H1 (cell line): ENCODE measurements at regions not wholly inside any gene's neighbourhood (a gene's known extent, or its start where the extent isn't known, plus 50 kb on each side); places are given as distances from the start of the nearest gene placed in this dataset.

Experiments
- CTCF ChIA-PET: fragments of 300-600 bp; sonication (Branson Sonifier 250); formaldehyde crosslinking; loops from one replicate; lab custom pipeline; 2021; ENCODE audit not compliant: partially characterized antibody; lab: Charles Lee
- POLR2A ChIA-PET: fragments of 300-600 bp; sonication (Branson Sonifier 250); formaldehyde crosslinking; loops from one replicate; lab custom pipeline; 2021; ENCODE audit warnings: inconsistent platforms; ENCODE audit not compliant: partially characterized antibody; lab: Charles Lee
- DNase-seq, 2 experiments: peaks; one replicate each; pipeline versions ENCODE4 v3.0.0 to v3.0.0-alpha.2; 2010 to 2022; ENCODE audit warnings: low spot score in 2 of 2, low read depth in 1 of 2, mixed read lengths in 1 of 2
- FAIRE-seq: peaks from 2 replicates; lab custom pipeline; 2011; peaks lifted over from hg19 to GRCh38; lab: Jason Lieb, UNC
- H2AFZ ChIP-seq: 2 replicates; pipeline ENCODE4 v1.8.1; 2012; ENCODE audit warnings: low read length, inconsistent platforms
- H2AK5ac ChIP-seq: 2 replicates; pipeline ENCODE4 v1.6.1; 2013; ENCODE audit warnings: low read depth, low read length
- H2BK120ac ChIP-seq: replicated peaks from 2 replicates; pipeline ENCODE3; 2013; ENCODE audit warnings: low read depth, low read length, inconsistent platforms
- H2BK12ac ChIP-seq: 2 replicates; pipeline ENCODE4 v1.6.1; 2013; ENCODE audit warnings: low read depth, low read length
- H2BK15ac ChIP-seq: 2 replicates; pipeline ENCODE4 v1.6.1; 2013; ENCODE audit warnings: low read length
- H2BK20ac ChIP-seq: 2 replicates; pipeline ENCODE4 v1.6.1; 2013; ENCODE audit warnings: low read length
- H2BK5ac ChIP-seq: 2 replicates; pipeline ENCODE4 v1.6.1; 2013; ENCODE audit warnings: low read depth, low read length
- H3K14ac ChIP-seq: 2 replicates; pipeline ENCODE4 v1.6.1; 2013; ENCODE audit warnings: inconsistent platforms; ENCODE audit not compliant: insufficient read length
- H3K18ac ChIP-seq: 2 replicates; pipeline ENCODE4 v1.6.1; 2013; ENCODE audit warnings: low read length; ENCODE audit errors: extremely low read depth
- H3K23ac ChIP-seq: 2 replicates; pipeline ENCODE4 v1.6.1; 2013; ENCODE audit warnings: inconsistent platforms; ENCODE audit not compliant: insufficient read length
- H3K23me2 ChIP-seq: 2 replicates; pipeline ENCODE4 v1.6.1; 2013; ENCODE audit warnings: low read depth, low read length
- H3K27ac ChIP-seq: 2 replicates; pipeline ENCODE4 v1.6.1; 2011; ENCODE audit warnings: low read depth, low read length, inconsistent platforms
- H3K27me3 ChIP-seq, 4 experiments: replicated peaks in 1 of 4; 1 replicate in 1 of 4; 2 replicates in 3 of 4; pipeline versions ENCODE4 v1.6.1 to v1.8.1; 2011 to 2013; ENCODE audit warnings: low read length in 3 of 4, mild to moderate bottlenecking in 3 of 4, inconsistent platforms in 2 of 4, mixed read lengths in 2 of 4, moderate library complexity in 1 of 4; ENCODE audit not compliant: control insufficient read depth in 3 of 4, insufficient read depth in 3 of 4; ENCODE audit errors: extremely low read depth in 1 of 4
- H3K36me3 ChIP-seq, 4 experiments: 2 replicates each; pipeline versions ENCODE4 v1.6.1 to v1.8.1; 2011 to 2013; ENCODE audit warnings: mild to moderate bottlenecking in 4 of 4, low read length in 3 of 4, moderate library complexity in 2 of 4, control low read depth in 1 of 4, inconsistent platforms in 1 of 4; ENCODE audit not compliant: insufficient read depth in 4 of 4, control insufficient read depth in 2 of 4
- H3K4ac ChIP-seq: replicated peaks from 2 replicates; pipeline ENCODE3; 2013; ENCODE audit warnings: low read length, low read depth, mixed read lengths, inconsistent platforms; ENCODE audit not compliant: insufficient read length
- H3K4me1 ChIP-seq, 4 experiments: replicated peaks in 1 of 4; 1 replicate in 1 of 4; 2 replicates in 3 of 4; pipeline versions ENCODE4 v1.6.1 to v1.8.1; 2011 to 2013; ENCODE audit warnings: low read length in 3 of 4, inconsistent platforms in 2 of 4, mixed read lengths in 1 of 4; ENCODE audit not compliant: insufficient read depth in 4 of 4, control insufficient read depth in 3 of 4
- H3K4me2 ChIP-seq, 2 experiments: 2 replicates each; pipeline versions ENCODE4 v1.6.1 to v1.8.1; 2011 to 2013; ENCODE audit warnings: low read depth in 2 of 2, low read length in 2 of 2, control low read depth in 1 of 2, inconsistent platforms in 1 of 2, mild to moderate bottlenecking in 1 of 2; ENCODE audit not compliant: insufficient read depth in 1 of 2
- H3K4me3 ChIP-seq, 4 experiments: fragments of 200-600, 300-600 bp in 1 of 4; sonication (generic), shearing (Covaris generic), sonication (Bioruptor Twin) in 1 of 4; 2 replicates each; pipeline versions ENCODE4 v1.5.1 to v1.8.1; 2011 to 2016; ENCODE audit warnings: low read length in 4 of 4, low read depth in 3 of 4, control low read depth in 2 of 4, inconsistent platforms in 2 of 4, mild to moderate bottlenecking in 2 of 4, mixed read lengths in 1 of 4, moderate library complexity in 1 of 4; ENCODE audit not compliant: insufficient read depth in 2 of 4; ENCODE audit errors: extremely low read depth in 1 of 4
- H3K56ac ChIP-seq: replicated peaks from 2 replicates; pipeline ENCODE3; 2013; ENCODE audit warnings: low read depth, mild to moderate bottlenecking, mixed read lengths, low read length, inconsistent platforms; ENCODE audit not compliant: insufficient read length
- H3K79me1 ChIP-seq: 2 replicates; pipeline ENCODE4 v1.6.1; 2013; ENCODE audit warnings: low read depth, low read length, control low read depth
- H3K79me2 ChIP-seq, 2 experiments: 2 replicates each; pipeline versions ENCODE4 v1.6.1 to v1.8.1; 2012 to 2013; ENCODE audit warnings: low read length in 2 of 2, mild to moderate bottlenecking in 2 of 2, inconsistent platforms in 1 of 2; ENCODE audit not compliant: insufficient read depth in 2 of 2, control insufficient read depth in 1 of 2
- H3K9ac ChIP-seq, 4 experiments: replicated peaks in 1 of 4; 1 replicate in 1 of 4; 2 replicates in 3 of 4; pipeline versions ENCODE4 v1.6.1 to v1.8.1; 2011 to 2013; ENCODE audit warnings: low read depth in 3 of 4, low read length in 3 of 4, control low read depth in 2 of 4, mild to moderate bottlenecking in 2 of 4, moderate library complexity in 2 of 4, inconsistent platforms in 1 of 4; ENCODE audit errors: extremely low read depth in 1 of 4
- H3K9me3 ChIP-seq, 2 experiments: 2 replicates each; pipeline versions ENCODE4 v1.6.1 to v1.8.1; 2012 to 2013; ENCODE audit warnings: mild to moderate bottlenecking in 2 of 2, moderate library complexity in 2 of 2, control low read depth in 1 of 2, inconsistent platforms in 1 of 2, low read depth in 1 of 2, low read length in 1 of 2, mixed read lengths in 1 of 2; ENCODE audit not compliant: insufficient read depth in 2 of 2
- H4K20me1 ChIP-seq, 2 experiments: replicated peaks in 1 of 2; 2 replicates each; pipeline versions ENCODE3 to v1.8.1; 2011 to 2013; ENCODE audit warnings: inconsistent platforms in 2 of 2, low read length in 2 of 2, mild to moderate bottlenecking in 1 of 2; ENCODE audit not compliant: insufficient read depth in 2 of 2, control insufficient read depth in 1 of 2
- H4K5ac ChIP-seq: 2 replicates; pipeline ENCODE4 v1.6.1; 2013; ENCODE audit warnings: low read length, low read depth, mixed read lengths, inconsistent platforms; ENCODE audit not compliant: insufficient read length
- H4K8ac ChIP-seq: 2 replicates; pipeline ENCODE4 v1.8.0; 2013; ENCODE audit warnings: mild to moderate bottlenecking, moderate library complexity, low read length, inconsistent platforms; ENCODE audit not compliant: insufficient read depth; ENCODE audit errors: extremely low read depth
- H4K91ac ChIP-seq: replicated peaks from 2 replicates; pipeline ENCODE3; 2013; ENCODE audit warnings: low read length, mixed read lengths, inconsistent platforms; ENCODE audit not compliant: insufficient read length
- MAX ChIP-seq: IDR thresholded peaks from 2 replicates; pipeline ENCODE4 v1.6.1; 2012; ENCODE audit warnings: inconsistent platforms
- POLR2A ChIP-seq, 2 experiments: IDR thresholded peaks; 1 replicate in 1 of 2; 2 replicates in 1 of 2; pipeline ENCODE4 v1.6.1; 2011; ENCODE audit warnings: low read depth in 2 of 2, low read length in 2 of 2, mild to moderate bottlenecking in 2 of 2; ENCODE audit errors: control extremely low read depth in 1 of 2
- SP2 ChIP-seq: IDR thresholded peaks from 2 replicates; pipeline ENCODE4 v1.6.1; 2012; ENCODE audit warnings: mild to moderate bottlenecking, low read length, inconsistent platforms
- WGBS, 2 experiments: shearing (Covaris generic) in 1 of 2; methylation state at CpG; one replicate each; pipeline versions ENCODE4 v1.1.6 to v1.1.7; 2013 to 2015; ENCODE audit warnings: low lambda C conversion rate in 2 of 2, mixed read lengths in 2 of 2, inconsistent platforms in 1 of 2, low coverage in 1 of 2, missing lambda C conversion rate in 1 of 2; ENCODE audit not compliant: insufficient replicate concordance in 2 of 2, insufficient coverage in 1 of 2, insufficient read length in 1 of 2; ENCODE audit errors: extremely low coverage in 1 of 2, missing lambda C conversion rate in 1 of 2; 5-methylcytosine and 5-hydroxymethylcytosine counted together

- FAIRE-seq: no peak
- no peak overlapping the region for H2AFZ ChIP-seq
Measured at GRCh38 chr3:33957176-33957575, 158.7 kb downstream of the PDCD6IP start.

More at GRCh38 chr3:33957176-33957575, 158.7 kb downstream of the PDCD6IP start:
- Histone ChIP-seq H2AK5ac (no peak overlapping the region), H3K79me2 (no peaks in the 10 kb centered on the region), H3K4me3 (no peak overlapping the region), H3K27ac (no peak overlapping the region), H3K36me3 (no peaks in the 10 kb centered on the region), H2BK15ac (no peak overlapping the region), H2BK5ac (no peak overlapping the region), H3K23me2 (no peaks in the 10 kb centered on the region), H2BK120ac (no peak overlapping the region), H3K4me2 (no peak overlapping the region), H3K56ac (no peak overlapping the region), H3K9me3 (no peaks in the 10 kb centered on the region), H3K4me1 (peaks cover 0 to 3% (median under 1%) of the 10 kb centered on the region in 4 experiments; a peak in 2 of 7 replicates), H2BK12ac (no peak overlapping the region), H3K79me1 (no peaks in the 10 kb centered on the region), H2BK20ac (no peak overlapping the region), H3K23ac (no peak overlapping the region), H4K91ac (no peak overlapping the region), H4K8ac (no peak overlapping the region), H3K14ac (no peak overlapping the region), H3K27me3 (no peaks in the 10 kb centered on the region), H3K18ac (no peak overlapping the region), H3K4ac (no peak overlapping the region), H4K5ac (no peak overlapping the region), H4K20me1 (no peaks in the 10 kb centered on the region), H3K9ac (no peak overlapping the region)
- CTCF ChIA-PET: interaction anchor here (0.5 to 4.0 kb wide), 14 partner anchors 8 to 726 kb away, joined by 3 to 18 read pairs (median 3); no protein-coding TSS in a partner anchor
- no peak for DNase-seq
- POLR2A ChIA-PET: no interaction called here
- WGBS, 2 experiments: 100% methylated on average over 5 of the region's 5 CpGs; no CpG with 5 or more reads in 1 of the 2 experiments
- TF ChIP-seq SP2 (no peak), MAX (no peak), POLR2A (IDR thresholded peaks at IDR 0.05; ENCODE audit: control extremely low read depth in 1 of 2, low read depth in 2 of 2, low read length in 2 of 2) (no peak)
